Adrenal gland (tissue), 5 donors: ENCODE measurements at regions not wholly inside any gene's neighbourhood (a gene's known extent, or its start where the extent isn't known, plus 50 kb on each side); places are given as distances from the start of the nearest gene placed in this dataset.

Experiments
- CTCF ChIP-seq, 6 experiments: fragments of 450-650 bp in 4 of 6; fragments of 200-600 bp in 2 of 6; sonication (generic) in 1 of 6; IDR thresholded peaks; 1 replicate in 5 of 6; 2 replicates in 1 of 6; pipeline versions ENCODE4 v1.5.1 to v1.8.0; 2016 to 2021; ENCODE audit warnings: antibody characterized with exemption in 6 of 6, mild to moderate bottlenecking in 2 of 6, moderate library complexity in 1 of 6
- POLR2A ChIP-seq, 2 donors: fragments of 450-650 bp; IDR thresholded peaks; one replicate each; pipeline ENCODE4 v1.6.1; 2017; ENCODE audit warnings: antibody characterized with exemption in 2 of 2, mild to moderate bottlenecking in 2 of 2, moderate library complexity in 1 of 2
- donor health status: DM: no; HTN: no; CAD: no.

GRCh38 chr11:62018981-62019664 lies 51.7 kb upstream of the FTH1 start:
- TF ChIP-seq CTCF (IDR thresholded peaks at IDR 0.05): no peak
- TF ChIP-seq POLR2A (IDR thresholded peaks at IDR 0.05): no peak
